Epithelial cell of prostate (primary cell): ENCODE measurements at regions not wholly inside any gene's neighbourhood (a gene's known extent, or its start where the extent isn't known, plus 50 kb on each side); places are given as distances from the start of the nearest gene placed in this dataset.
"Not testable (repeated sequence)": the region's sequence is repeated elsewhere in the genome, so short reads cannot be mapped to it uniquely, and the experiment has no call there.

Experiments used
- DNase-seq: peaks from one replicate; pipeline ENCODE4 v3.0.0-alpha.2; 2011; ENCODE audit warnings: low read depth, low spot score
- H3K27ac ChIP-seq: fragments of 450-650 bp; 2 replicates; pipeline ENCODE4 v1.5.1; 2017; ENCODE audit warnings: mild to moderate bottlenecking

GRCh38 chr7:10596827-10597226 is 376.8 kb upstream of the PHF14 start:
- DNase-seq: no peak
- H3K27ac ChIP-seq: no peak overlapping the region

GRCh38 chr7:10604128-10604527 is 369.5 kb upstream of the PHF14 start:
- no peak for DNase-seq
- H3K27ac ChIP-seq: no peak overlapping the region

DNA sequence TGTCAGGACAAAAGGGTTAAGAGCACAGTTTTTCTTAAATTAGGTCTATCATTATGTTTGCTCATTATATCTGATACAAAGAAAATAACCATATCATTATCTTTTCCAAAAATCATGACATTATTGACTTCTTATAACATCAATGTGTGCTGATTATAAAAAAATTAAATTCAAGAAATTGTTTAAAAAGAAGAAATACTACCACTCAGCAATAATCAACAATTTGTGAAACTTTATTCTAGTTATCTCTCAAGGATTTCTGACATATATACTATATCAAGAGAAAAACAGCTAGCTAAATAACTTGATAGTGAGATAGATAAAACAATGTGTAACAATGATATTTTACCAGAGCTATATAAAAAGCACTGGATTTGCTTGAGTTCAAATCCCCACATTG is 360.7 kb upstream of the PHF14 start:
- no peak for DNase-seq
- H3K27ac ChIP-seq: no peak overlapping the region

- no peak for DNase-seq
- H3K27ac ChIP-seq: no peak overlapping the region
These were observed 354.7 kb upstream of the PHF14 start for GRCh38 chr7:10618953-10619352.

DNA sequence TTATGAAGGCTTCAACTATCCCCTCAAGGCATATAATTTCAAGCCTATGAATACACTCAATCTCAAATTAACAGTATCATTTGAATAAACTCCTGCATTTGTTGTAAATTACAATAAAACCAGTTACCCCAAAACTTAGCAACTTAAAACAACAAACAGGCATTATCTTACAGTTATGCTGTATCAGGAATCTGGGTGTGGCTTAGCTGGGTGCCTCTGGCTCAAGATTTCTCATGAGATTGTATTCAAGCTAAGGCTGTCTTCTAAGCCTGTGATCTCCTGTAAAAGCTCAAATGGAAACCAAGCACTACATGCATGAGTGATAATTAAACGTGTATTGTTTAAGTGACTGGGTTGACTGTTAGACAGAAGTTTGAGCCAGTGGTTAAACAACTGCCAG is 341.0 kb upstream of the PHF14 start:
- H3K27ac ChIP-seq: no peak overlapping the region
- no peak for DNase-seq

DNA sequence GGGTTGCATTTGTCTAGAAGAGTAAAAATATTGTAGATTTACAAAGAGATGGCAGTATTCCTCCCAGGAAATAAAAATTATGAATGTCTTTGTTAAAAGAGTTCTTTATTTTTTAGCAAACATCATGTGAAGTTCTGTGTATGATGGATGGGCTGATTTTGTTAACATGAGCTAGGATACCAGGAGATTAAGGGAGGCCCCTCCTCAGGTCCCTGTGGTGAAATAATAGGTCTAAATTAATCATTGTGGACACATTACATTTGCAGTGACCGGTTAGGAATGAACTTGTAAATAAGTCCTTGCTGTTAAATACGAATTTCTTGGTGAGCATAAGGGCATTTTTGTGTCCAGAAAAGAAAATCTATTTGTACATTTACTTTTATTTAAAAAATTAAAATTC is 339.4 kb upstream of the PHF14 start:
- H3K27ac ChIP-seq: no peak overlapping the region
- DNase-seq: no peak

DNA sequence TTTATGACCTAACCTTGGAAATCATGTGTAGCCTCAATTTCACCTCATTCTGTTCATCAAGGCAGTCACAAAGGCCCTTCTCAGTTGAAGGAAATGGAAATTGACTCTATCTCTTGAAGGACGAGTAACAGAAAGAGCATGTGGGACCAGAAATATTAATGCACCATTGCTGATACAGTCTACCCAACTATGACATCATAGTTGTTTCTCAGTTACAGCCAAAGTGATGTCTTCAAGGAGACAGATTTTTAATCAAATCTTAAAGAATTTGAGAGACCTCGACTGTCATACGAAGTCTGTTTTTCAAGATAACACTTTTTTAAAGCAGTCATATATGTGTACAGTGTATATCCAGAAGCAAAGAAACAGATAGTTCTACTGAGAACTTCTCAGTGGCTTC is 335.7 kb upstream of the PHF14 start:
- DNase-seq: no peak
- no peak overlapping the region for H3K27ac ChIP-seq

DNA sequence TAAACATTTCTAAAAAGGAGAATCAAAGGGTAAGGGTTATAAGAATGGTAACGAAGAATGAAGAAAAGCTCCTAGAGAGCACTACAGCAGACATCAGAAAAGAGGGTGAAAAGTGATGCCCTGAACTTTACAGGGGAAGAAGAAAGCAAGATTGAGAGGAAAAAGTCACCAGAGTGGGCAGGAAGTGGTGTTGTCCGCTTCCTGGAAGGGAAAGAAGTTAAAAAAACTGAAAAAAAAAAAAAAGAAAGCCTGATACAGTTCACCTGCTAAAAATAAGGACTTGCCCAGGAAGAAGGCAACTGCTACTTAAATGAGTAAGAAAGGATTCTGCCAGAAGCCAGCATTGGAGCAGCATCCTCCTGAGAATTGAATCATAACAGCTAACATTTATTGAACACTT is 330.1 kb upstream of the PHF14 start:
- DNase-seq: no peak
- H3K27ac ChIP-seq: no peak overlapping the region

GRCh38 chr7:10644849-10645248 is 328.8 kb upstream of the PHF14 start:
- no peak for DNase-seq
- no peak overlapping the region for H3K27ac ChIP-seq

GRCh38 chr7:10646194-10646593 is 327.5 kb upstream of the PHF14 start:
- no peak for DNase-seq
- H3K27ac ChIP-seq: no peak overlapping the region

- no peak for DNase-seq
These were observed 325.4 kb upstream of the PHF14 start for GRCh38 chr7:10648289-10648688.

DNA sequence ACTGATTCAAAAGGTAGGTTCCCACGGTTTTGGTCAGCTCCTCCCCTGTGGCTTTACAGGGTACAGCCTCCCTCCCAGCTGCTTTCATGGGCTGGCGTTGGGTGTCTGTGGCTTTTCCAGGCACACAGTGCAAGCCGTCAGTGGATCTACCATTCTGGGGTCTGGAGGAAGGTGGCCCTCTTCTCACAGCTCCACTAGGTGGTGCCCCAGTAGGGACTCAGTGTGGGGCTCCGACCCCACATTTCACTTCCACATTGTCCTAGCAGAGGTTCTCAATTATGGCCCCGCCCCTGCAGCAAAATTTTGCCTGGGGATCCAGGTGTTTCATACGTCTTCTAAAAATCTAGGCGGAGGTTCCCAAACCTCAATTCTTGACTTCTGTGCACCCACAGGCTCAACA is 324.6 kb upstream of the PHF14 start:
- not testable (repeated sequence) for H3K27ac ChIP-seq, DNase-seq

More at GRCh38 chr7:10648289-10648688, 325.4 kb upstream of the PHF14 start:
- no peak overlapping the region for H3K27ac ChIP-seq

GRCh38 chr7:10655031-10655430 is 318.6 kb upstream of the PHF14 start:
- no peak overlapping the region for H3K27ac ChIP-seq
- no peak for DNase-seq

GRCh38 chr7:10657201-10657600 is 316.5 kb upstream of the PHF14 start:
- no peak for DNase-seq
- no peak overlapping the region for H3K27ac ChIP-seq

- no peak overlapping the region for H3K27ac ChIP-seq
- DNase-seq: no peak
These were observed 315.8 kb upstream of the PHF14 start for GRCh38 chr7:10657837-10658236.

GRCh38 chr7:10662491-10662890 is 311.2 kb upstream of the PHF14 start:
- DNase-seq: no peak
- no peak overlapping the region for H3K27ac ChIP-seq

DNA sequence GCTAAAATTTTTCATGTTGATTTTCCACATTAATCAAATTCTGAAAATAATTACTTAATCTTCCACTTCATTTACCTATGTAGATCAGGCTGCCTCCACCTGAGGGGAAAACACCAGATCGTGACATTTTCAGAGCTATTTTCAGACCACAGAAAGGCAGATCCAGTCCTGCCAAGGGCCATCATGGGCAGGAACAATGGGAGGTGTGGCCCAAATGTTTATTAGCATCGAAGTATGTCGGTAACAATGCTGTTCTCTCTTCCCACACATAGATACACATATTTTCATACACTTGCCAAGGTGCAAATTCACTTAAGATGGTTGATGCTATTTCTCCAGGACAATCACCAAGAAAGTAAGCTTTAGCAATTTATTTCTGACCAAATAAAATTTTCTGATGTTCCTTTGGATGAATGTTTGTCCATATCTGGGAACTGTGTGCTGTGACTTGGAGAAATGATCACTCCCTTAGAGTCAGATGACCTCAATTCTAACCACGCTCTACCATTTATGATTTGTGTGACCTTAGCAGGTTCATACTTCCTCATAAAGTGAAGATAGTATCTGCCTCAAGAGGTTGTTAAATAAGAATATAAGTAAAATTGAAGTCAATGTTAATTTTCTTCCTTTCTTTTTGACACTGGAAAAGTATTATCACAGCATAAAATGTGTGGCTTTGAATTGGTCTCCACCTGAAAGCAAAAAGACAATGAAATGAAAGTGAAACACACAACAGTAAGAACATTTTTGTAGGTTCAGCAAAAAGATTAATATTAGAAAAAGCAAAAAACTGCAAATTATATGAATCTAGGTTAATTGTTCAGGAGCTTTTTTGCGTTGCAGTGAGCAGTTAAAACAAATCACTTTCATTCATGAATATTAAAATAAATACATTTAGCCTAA is 310.4 kb upstream of the PHF14 start:
- no peak for DNase-seq
- H3K27ac ChIP-seq: no peak overlapping the region

- no peak for DNase-seq
- no peak overlapping the region for H3K27ac ChIP-seq
These were observed 301.5 kb upstream of the PHF14 start for GRCh38 chr7:10672186-10672585.

- DNase-seq: no peak
- no peak overlapping the region for H3K27ac ChIP-seq
These were observed 296.5 kb upstream of the PHF14 start for GRCh38 chr7:10677211-10677610.

DNA sequence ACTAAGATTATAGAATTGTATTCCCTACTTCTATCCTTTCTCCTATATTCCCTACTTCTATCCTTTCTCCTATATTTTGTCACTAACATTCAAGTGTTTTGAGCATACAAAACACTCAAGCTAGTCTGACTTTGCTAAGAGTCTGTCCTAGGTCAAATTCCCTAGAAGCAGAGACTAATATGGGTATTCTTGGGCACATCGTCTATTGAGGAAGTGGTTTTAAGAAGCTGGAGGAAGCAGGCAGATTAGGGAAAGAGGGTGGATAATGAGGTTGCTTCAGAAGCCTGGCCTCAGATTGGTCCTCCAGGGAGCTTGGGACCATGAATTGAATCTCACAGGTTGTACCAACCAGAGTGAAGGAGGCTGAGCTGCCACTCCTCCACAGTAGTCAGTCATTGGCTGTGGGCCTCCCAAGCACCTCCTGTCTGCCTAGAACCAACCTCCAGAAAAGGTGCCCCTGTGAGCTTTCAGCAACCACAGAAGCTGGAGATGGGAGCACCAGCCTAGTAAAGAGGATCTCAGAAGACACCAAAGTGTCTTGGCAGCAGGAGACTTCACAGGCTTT is 295.9 kb upstream of the PHF14 start:
- H3K27ac ChIP-seq: no peak overlapping the region
- DNase-seq: no peak

DNA sequence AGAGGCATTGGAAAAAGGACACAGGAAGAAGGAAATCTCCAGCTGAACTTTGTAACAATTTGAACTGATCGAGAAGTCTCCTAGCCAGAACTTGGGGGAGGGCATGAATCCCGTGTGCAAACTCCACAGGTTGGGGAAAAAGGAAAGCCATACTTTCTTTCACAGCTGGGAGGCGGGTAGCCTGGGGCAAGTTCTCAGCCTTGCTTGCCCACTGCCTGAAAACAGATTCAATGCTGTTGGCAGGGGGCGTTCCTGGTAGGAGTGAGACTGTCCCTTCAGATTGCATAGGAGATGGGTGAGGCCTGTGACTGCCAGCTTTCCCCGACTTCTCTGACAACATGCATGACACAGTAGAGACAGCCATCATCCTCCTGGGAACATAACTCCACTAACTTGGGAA is 289.1 kb upstream of the PHF14 start:
- H3K27ac ChIP-seq: no peak overlapping the region
- DNase-seq: no peak

GRCh38 chr7:10685040-10685439 is 288.6 kb upstream of the PHF14 start:
- no peak overlapping the region for H3K27ac ChIP-seq
- DNase-seq: no peak
